ENCODE measurements at regions not wholly inside any gene's neighbourhood (a gene's known extent, or its start where the extent isn't known, plus 50 kb on each side); places are given as distances from the start of the nearest gene placed in this dataset.

GRCh38 chr4:136524039-136524438, 1008.3 kb downstream of the PCDH18 start:
- ChIA-PET POLR2A (no interaction called here), CTCF (no interaction called here)
- in situ Hi-C loops (cut with HindIII; ENCODE audit: low pct_unique_long_range_greater_than_20kb, low sequenced_read_pairs), result no loop called here

GRCh38 chr4:136516371-136516770, 1015.9 kb downstream of the PCDH18 start:
- no peak for ATAC-seq
- intact Hi-C loops (cut with micrococcal nuclease; ENCODE audit: unreplicated experiment), result no loop called here
- BruUV-seq (replicated peaks), result no TSS peak

More at GRCh38 chr4:136524039-136524438, 1008.3 kb downstream of the PCDH18 start:
- H3K9me3 ChIP-seq (ENCODE audit: control insufficient read depth, insufficient read depth, low read depth, low read length), result no peaks in the 10 kb centered on the region
- no peak for DNase-seq (ENCODE audit: low read depth, low spot score)
- no peaks in the 10 kb centered on the region for H3K36me3 ChIP-seq (ENCODE audit: control insufficient read depth, insufficient read depth, low read length)
- BruUV-seq (replicated peaks), result no TSS peak
- no peak overlapping the region for H3K4me3 ChIP-seq (ENCODE audit: low read depth in 2 of 2, low read length in 2 of 2)
- ATAC-seq, result no peak
- no peaks in the 10 kb centered on the region for H3K27me3 ChIP-seq (ENCODE audit: control insufficient read depth, insufficient read depth, low read length)
- no peak for TF ChIP-seq SIN3A (IDR thresholded peaks at IDR 0.05; ENCODE audit: borderline replicate concordance, insufficient read depth, low read depth, low read length)
- TF ChIP-seq CTCF (IDR thresholded peaks at IDR 0.05), result no peak
- no peak for TF ChIP-seq REST (IDR thresholded peaks at IDR 0.05; ENCODE audit: insufficient read depth in 1 of 2, low read depth in 2 of 2, low read length in 1 of 2)
- TF ChIP-seq TCF7L2 (IDR thresholded peaks at IDR 0.05; ENCODE audit: low read depth, low read length), result no peak
- TF ChIP-seq POLR2AphosphoS5 (IDR thresholded peaks at IDR 0.05; ENCODE audit: low read depth, low read length), result no peak
- intact Hi-C loops (cut with micrococcal nuclease; ENCODE audit: unreplicated experiment), result no loop called here
- H3K27ac ChIP-seq (ENCODE audit: low read length), result no peak overlapping the region
- H3K4me1 ChIP-seq (ENCODE audit: control insufficient read depth, insufficient read depth, low read length), result no peaks in the 10 kb centered on the region

More at GRCh38 chr4:136516371-136516770, 1015.9 kb downstream of the PCDH18 start:
- in situ Hi-C loops (cut with HindIII; ENCODE audit: low pct_unique_long_range_greater_than_20kb, low sequenced_read_pairs), result no loop called here
- H3K4me3 ChIP-seq (ENCODE audit: low read depth in 2 of 2, low read length in 2 of 2), result no peak overlapping the region
- H3K4me1 ChIP-seq (ENCODE audit: control insufficient read depth, insufficient read depth, low read length), result no peaks in the 10 kb centered on the region
- no peaks in the 10 kb centered on the region for H3K9me3 ChIP-seq (ENCODE audit: control insufficient read depth, insufficient read depth, low read depth, low read length)
- no peak for TF ChIP-seq CTCF (IDR thresholded peaks at IDR 0.05)
- no peak for TF ChIP-seq SIN3A (IDR thresholded peaks at IDR 0.05; ENCODE audit: borderline replicate concordance, insufficient read depth, low read depth, low read length)
- no peak for TF ChIP-seq POLR2AphosphoS5 (IDR thresholded peaks at IDR 0.05; ENCODE audit: low read depth, low read length)
- TF ChIP-seq REST (IDR thresholded peaks at IDR 0.05; ENCODE audit: insufficient read depth in 1 of 2, low read depth in 2 of 2, low read length in 1 of 2), result no peak
- no peak for TF ChIP-seq TCF7L2 (IDR thresholded peaks at IDR 0.05; ENCODE audit: low read depth, low read length)
- no peak for DNase-seq (ENCODE audit: low read depth, low spot score)
- no peak overlapping the region for H3K27ac ChIP-seq (ENCODE audit: low read length)
- H3K36me3 ChIP-seq (ENCODE audit: control insufficient read depth, insufficient read depth, low read length), result no peaks in the 10 kb centered on the region
- ChIA-PET POLR2A (no interaction called here), CTCF (no interaction called here)
- H3K27me3 ChIP-seq (ENCODE audit: control insufficient read depth, insufficient read depth, low read length), result no peaks in the 10 kb centered on the region

All from Panc1 (cell line).